GM21528 (cell line): ENCODE measurements at regions not wholly inside any gene's neighbourhood (a gene's known extent, or its start where the extent isn't known, plus 50 kb on each side); places are given as distances from the start of the nearest gene placed in this dataset.

Experiments
- ATAC-seq: cut with Tn5 transposase; IDR thresholded peaks from one replicate; pipeline ENCODE4 v1.9.1; 2021; ENCODE audit warnings: mild to moderate bottlenecking, moderate library complexity; ENCODE audit not compliant: unreplicated experiment, low FRiP score

- no peak for ATAC-seq
Observed at GRCh38 chr11:15885854-15886253, 470.5 kb downstream of the SOX6 start.

GRCh38 chr11:15886299-15886698 is 470.0 kb downstream of the SOX6 start:
- ATAC-seq: no peak

- no peak for ATAC-seq
Observed at GRCh38 chr11:15886866-15887265, 469.5 kb downstream of the SOX6 start.

GRCh38 chr11:15888556-15889345 is 467.6 kb downstream of the SOX6 start:
- no peak for ATAC-seq

GRCh38 chr11:15889363-15890030 is 466.8 kb downstream of the SOX6 start:
- ATAC-seq: no peak

DNA sequence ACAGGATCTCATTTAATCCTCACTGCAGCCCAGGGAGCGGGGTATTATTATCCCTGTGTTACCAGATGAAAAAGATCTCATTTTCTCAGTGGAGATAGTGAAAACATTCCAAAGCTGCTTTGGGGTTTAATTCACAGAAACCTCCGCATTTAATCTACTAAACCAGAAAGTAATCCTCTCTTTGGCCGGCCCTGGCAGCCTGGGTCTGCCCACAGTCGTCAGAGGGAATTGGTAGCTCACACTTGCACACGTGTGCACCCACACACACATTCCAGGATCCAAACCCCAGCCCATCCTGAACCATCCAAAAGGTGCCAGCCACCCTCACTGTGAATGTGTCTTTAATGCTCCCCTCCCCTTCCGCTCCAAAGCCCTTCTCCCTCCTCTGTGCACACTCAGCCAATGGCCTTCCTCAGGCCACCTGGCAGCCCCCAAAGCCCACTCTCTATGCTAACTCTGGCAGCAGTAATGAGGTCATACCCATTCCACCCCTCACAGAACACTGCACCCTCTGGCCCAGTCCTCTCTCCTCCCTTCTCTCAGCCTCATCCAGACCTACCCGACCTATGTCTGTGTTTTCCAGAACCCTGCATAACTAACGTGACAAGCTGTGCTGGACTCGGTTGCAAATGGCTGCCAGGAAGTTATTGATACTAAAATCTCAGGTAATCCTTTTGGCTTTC is 466.2 kb downstream of the SOX6 start:
- ATAC-seq: no peak

DNA sequence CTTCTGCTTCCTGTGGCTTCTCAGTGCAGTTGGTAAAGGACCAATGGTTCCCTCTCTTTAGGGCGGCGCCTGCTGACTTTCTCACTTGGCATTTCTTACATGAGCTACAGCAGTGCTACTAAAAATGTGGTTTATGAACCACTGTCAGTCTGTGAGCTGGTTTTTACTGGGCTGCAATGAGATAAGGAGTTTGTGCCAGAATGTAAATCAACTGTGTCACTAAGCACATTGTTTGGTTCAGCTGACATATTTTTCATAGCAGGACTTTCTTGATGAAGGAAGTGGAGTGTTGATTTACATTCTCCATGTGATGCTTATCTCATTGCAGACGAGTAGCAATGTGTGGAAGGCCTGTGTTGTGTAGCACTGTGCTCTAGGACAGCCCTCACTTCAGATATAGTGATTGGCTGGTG is 463.3 kb downstream of the SOX6 start:
- no peak for ATAC-seq

- ATAC-seq: no peak
Observed at GRCh38 chr11:15896026-15896425, 460.3 kb downstream of the SOX6 start.

DNA sequence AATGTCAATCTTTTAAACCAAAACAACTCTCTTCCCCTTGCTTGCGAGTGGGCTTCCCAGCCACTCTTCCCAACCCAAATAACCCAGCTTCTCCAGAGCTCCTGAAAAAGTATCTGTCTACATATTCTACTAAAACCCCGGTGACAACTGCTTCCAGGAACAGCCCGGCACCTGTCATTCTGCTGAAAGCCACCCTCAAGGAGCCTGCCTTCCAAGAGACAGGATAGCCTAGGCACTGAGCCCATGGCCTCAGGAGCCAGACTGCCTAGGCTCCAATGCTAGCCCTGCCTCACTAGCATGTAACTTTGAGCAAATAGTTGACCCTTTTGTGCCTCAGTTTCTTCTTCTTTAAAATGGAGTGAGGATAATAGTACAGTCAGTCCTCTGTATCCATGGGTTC is 459.8 kb downstream of the SOX6 start:
- no peak for ATAC-seq

- no peak for ATAC-seq
Observed at GRCh38 chr11:15897211-15897960, 459.0 kb downstream of the SOX6 start.

DNA sequence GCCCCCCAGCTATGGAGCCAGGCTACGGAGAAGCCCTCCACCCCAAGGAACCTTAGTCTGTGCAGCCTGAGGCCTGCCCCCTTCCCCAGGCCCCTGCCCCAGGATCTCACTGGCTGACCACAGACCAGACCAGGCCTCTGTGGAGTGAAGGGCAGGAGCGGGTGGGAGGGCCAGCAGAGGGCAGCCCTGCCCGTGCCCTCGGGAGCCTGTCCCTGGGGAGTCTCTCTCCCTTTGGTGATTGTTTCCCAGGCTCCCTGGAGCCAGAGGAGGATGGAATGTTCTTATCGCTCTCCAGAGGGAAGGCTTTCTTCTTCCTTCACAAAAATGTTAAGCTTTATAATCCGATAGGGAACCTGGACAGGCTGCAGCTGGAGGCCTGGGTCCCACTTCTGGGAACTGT is 455.3 kb downstream of the SOX6 start:
- no peak for ATAC-seq

GRCh38 chr11:15901790-15902189 is 454.6 kb downstream of the SOX6 start:
- no peak for ATAC-seq

DNA sequence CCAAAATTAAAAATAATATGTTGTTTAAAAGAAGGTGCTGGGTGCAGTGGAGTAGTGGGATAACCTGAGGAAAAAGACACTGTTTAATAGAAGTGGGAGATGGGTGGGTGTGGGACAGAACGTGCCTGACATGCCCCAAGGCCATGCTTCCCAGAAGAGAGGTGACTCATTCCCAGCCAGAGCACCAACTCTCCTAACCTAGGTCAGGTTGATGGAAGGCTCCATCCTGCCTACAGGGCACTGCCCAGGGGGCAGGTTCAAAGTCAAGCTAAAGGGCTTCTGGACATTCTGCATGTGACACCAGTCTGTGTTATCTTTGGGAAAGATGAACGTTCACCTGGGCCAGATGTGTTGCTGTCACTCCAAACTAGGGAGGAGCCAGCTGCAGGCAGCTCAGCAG is 453.1 kb downstream of the SOX6 start:
- ATAC-seq: no peak

- ATAC-seq: no peak
Observed at GRCh38 chr11:15905366-15906104, 450.8 kb downstream of the SOX6 start.

DNA sequence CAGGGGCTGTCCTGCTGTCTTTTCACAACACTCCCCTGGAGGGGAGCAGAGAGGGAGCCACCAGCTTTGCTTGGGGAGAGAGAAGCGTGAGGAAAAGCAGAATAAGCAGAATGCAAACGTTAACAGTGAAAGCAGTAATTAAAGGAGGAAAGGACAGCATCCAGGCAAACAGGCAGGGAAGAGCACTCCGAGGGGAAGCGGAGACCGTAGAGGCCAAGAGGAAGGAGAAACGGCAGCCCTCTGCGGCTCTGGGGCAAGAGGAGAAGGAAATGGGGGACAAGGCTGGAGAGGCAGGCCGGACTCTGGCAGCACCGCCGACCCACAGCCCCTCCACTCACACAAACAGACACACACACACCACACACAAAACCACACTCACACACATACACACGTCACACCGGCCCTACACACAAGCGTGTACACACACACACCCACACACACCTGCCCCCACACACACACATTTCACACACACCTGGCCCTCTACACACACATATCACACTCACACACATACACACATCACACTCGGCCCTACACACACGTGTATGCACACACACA is 449.8 kb downstream of the SOX6 start:
- no peak for ATAC-seq

DNA sequence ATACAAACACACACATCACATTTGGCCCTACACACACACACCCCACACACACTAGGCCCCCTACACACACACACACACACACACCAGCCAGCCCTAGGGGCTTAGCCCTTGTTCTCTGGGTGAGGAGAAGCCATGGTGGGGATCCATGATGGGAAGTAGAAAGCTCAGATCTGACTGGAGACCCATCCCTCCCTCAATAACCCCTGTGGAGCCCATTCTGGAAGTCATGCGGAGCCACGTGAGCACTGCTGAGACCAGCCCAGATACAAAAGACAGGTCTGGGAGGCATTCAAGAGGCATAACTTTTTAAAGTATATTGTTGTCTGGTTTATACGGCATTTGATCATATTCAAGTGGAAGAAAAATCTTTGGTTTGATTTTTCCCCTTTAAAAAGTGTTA is 448.5 kb downstream of the SOX6 start:
- ATAC-seq: no peak

DNA sequence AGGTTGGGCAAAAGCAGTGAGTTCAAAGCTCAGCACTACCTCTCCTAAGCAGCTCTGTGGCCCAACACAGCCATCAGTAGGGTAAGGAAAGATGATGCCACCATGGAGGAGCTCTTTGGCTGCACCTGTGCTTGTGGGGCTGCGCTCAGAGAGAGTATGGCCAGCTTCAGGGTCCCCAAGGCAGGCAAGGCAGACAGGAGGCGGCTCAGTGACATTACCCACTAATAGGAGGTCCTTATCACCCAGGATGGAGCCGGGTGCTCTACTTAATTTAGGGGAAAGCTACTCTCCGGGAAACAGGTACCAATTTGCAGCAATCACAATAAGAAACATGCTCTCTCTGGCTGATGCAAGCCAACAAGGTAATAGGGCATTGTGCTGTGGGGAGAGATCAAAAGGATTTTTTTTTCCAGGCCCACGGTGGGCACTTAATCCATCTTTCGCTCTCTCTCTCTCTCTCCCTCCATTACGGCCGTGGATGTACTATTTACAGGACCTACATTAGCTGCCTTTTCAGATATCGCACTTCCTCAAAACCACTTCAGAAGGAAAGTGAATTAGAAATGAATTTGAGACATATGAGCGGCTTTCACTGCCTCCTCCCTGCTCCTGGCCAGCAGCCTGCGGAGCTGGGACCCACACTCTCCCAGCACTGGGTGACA is 446.3 kb downstream of the SOX6 start:
- no peak for ATAC-seq

DNA sequence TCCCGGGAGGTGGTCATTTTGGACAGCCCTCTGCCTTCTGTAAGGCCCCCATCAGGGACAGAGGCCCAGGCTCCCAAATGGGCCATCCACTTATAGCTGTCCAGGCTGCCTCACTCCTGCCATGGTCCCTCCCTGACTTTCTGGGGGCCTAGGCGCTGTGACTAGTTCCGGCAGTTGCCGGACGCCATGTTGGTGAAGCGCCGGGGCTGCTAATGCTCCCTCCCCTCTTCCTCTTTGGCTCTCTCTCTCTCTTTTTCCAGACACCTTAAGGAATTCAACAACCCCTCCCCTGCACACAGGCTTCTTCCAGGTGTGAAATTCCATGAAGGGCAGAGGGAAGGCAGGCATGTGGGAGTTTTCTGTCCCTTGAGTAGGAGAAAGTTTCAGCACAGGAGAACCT is 445.6 kb downstream of the SOX6 start:
- no peak for ATAC-seq

DNA sequence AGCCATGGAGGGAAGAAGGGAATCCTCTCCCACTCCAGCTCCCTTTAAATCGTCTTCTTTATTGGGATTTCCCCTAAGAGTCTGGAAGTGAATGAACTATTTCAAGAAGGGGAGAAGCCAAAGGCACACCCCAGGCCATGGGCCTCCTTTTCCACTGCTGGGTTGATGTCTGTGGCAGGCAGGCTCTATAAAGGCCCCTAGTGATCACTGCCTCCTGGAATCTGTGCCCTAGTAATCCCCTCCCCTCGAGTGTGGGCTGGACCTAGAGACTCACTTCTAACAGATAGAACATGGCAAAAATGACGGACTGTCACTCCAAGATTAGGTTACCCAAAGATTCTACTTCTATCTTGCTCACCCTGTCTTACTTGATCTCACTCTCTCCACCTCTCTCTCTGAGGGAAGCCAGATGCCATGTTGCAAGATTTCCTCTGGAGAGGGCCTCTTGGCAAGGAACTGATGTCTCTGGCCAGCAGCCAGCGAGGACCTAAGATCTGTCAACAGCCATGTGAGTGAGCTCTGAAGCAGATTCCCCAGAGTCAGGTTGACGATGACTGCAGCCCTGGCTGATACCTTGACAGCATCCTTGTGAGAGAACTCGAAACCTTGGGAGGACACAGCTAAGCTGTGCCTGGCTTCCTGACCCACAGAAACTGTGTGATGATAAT is 444.8 kb downstream of the SOX6 start:
- ATAC-seq: no peak
